ENCODE measurements at regions not wholly inside any gene's neighbourhood (a gene's known extent, or its start where the extent isn't known, plus 50 kb on each side); places are given as distances from the start of the nearest gene placed in this dataset.

GRCh38 chr4:153933915-153934687, 145.2 kb upstream of the SFRP2 start:
- Mint-ChIP-seq H3K36me3 (no peaks in the 10 kb centered on the region), H3K27ac (no peak overlapping the region), H3K4me1 (no peaks in the 10 kb centered on the region), H3K4me3 (no peak overlapping the region), H3K9me3 (no peaks in the 10 kb centered on the region), H3K27me3 (peaks cover 13% of the 10 kb centered on the region)
- DNase-seq = no peak
- CTCF ChIA-PET = no interaction called here

DNA sequence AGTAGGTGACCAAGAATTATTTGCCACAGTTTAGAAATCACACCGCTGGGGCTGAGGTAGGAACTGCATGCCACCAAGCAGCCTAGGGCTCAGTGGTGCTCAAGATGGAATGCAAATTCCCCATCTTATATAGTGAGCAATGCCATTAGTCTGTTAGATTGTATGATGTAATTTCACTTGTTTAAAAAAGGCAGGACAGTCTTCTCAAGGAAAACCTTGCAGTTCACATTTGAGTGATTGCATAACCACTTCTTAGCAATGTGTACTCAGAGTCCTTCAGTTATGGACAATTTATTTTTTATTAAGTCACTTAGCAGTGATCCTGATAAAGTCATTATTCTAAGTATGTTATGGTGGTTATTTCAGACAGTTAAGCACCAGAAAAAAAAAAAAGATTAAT, 142.9 kb upstream of the SFRP2 start:
- Mint-ChIP-seq H3K9me3 (no peaks in the 10 kb centered on the region), H3K27me3 (peaks cover 14% of the 10 kb centered on the region), H3K36me3 (no peaks in the 10 kb centered on the region), H3K27ac (no peak overlapping the region), H3K4me1 (no peaks in the 10 kb centered on the region), H3K4me3 (no peak overlapping the region)
- CTCF ChIA-PET = no interaction called here
- no peak for DNase-seq

DNA sequence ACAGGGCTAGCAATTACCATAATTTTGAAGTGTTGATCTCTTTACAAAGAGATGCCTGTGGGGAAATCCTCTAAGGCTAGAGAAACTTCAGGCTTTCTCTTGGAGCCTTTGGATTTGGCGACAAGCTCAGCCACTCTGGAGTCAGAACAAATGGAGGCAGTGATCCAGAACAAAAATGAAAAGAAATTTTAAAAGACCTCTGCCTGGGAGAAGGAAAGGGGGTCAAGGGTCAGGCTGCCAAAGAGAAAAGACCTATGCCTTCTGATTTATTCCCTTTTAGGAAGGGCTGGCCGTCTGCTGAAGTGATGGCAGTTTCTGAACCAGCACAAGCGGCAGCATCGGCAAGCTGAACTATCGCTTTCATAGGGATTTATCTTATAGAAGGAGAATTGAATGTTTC, 140.8 kb upstream of the SFRP2 start:
- Mint-ChIP-seq H3K27ac (no peak overlapping the region), H3K9me3 (no peaks in the 10 kb centered on the region), H3K36me3 (no peaks in the 10 kb centered on the region), H3K4me1 (no peaks in the 10 kb centered on the region), H3K4me3 (no peak overlapping the region), H3K27me3 (peaks cover 11% of the 10 kb centered on the region)
- no peak for DNase-seq
- CTCF ChIA-PET = no interaction called here

DNA sequence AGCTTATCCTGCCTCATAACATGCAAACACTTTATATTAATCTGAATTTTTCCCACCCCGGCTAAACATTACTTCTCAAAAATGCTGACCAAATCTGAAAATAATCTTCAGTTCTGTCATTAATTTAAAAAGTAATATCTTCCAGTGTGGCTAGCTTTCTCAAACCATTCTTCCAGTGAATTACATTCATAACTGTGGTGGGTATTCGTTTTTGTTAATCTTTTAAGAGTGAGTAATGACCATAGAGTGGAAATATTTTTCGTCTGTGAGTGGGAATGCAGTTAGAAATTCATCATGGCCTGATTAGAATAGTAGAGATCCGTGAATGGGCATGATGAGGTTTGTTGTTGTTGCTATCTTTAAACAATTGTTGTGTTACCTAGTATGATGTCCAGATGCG, 138.6 kb upstream of the SFRP2 start:
- no peak overlapping the region for H3K4me3 Mint-ChIP-seq
- DNase-seq = no peak
- CTCF ChIA-PET = no interaction called here
- no peaks in the 10 kb centered on the region for H3K4me1 Mint-ChIP-seq
- no peak overlapping the region for H3K27ac Mint-ChIP-seq
- no peaks in the 10 kb centered on the region for H3K9me3 Mint-ChIP-seq
- H3K27me3 Mint-ChIP-seq = peaks cover 5% of the 10 kb centered on the region
- H3K36me3 Mint-ChIP-seq = no peaks in the 10 kb centered on the region

- CTCF ChIA-PET = no interaction called here
- H3K4me1 Mint-ChIP-seq = no peaks in the 10 kb centered on the region
- H3K27ac Mint-ChIP-seq = no peak overlapping the region
- no peak for DNase-seq
- no peak overlapping the region for H3K4me3 Mint-ChIP-seq
- H3K9me3 Mint-ChIP-seq = no peaks in the 10 kb centered on the region
- H3K27me3 Mint-ChIP-seq = no peaks in the 10 kb centered on the region
- H3K36me3 Mint-ChIP-seq = no peaks in the 10 kb centered on the region
Measured at GRCh38 chr4:153922148-153922547, 133.3 kb upstream of the SFRP2 start.

GRCh38 chr4:153919667-153920066, 130.8 kb upstream of the SFRP2 start:
- Mint-ChIP-seq H3K4me3 (no peak overlapping the region), H3K4me1 (no peaks in the 10 kb centered on the region), H3K27ac (no peak overlapping the region), H3K9me3 (no peaks in the 10 kb centered on the region), H3K36me3 (no peaks in the 10 kb centered on the region), H3K27me3 (no peaks in the 10 kb centered on the region)
- no peak for DNase-seq
- CTCF ChIA-PET = no interaction called here

DNA sequence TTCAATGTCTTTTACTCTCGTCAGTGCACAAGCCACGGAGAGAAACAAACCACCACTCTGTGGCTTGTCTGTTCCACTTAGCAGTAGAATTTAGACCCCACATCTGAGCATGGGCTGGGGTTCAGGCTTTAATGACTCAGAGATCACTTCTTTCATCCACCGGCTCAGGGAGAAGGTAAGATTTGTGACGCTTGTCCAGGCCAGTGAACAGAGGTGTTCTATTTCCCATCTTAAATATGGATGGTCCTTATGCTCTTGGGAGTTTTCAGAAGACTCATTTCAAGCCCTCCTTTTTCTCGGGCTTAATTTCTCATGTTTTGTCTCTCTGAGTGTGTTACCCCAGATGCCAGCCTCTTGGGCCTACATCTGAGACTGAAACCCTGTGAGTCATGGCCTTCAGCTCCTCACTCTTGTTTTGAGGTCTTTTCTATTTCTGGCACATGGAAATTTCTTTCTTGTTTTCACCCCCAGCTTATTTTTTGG, 127.4 kb upstream of the SFRP2 start:
- DNase-seq = no peak
- no peaks in the 10 kb centered on the region for H3K36me3 Mint-ChIP-seq
- no peaks in the 10 kb centered on the region for H3K9me3 Mint-ChIP-seq
- H3K27ac Mint-ChIP-seq = no peak overlapping the region
- H3K27me3 Mint-ChIP-seq = peaks cover 9% of the 10 kb centered on the region
- H3K4me1 Mint-ChIP-seq = no peaks in the 10 kb centered on the region
- H3K4me3 Mint-ChIP-seq = no peak overlapping the region
- CTCF ChIA-PET = interaction anchor here (0.9 kb wide), 1 partner anchor 131 kb away, joined by 3 read pairs; no protein-coding TSS in a partner anchor

- no peaks in the 10 kb centered on the region for H3K9me3 Mint-ChIP-seq
- H3K4me3 Mint-ChIP-seq = no peak overlapping the region
- no peaks in the 10 kb centered on the region for H3K36me3 Mint-ChIP-seq
- peaks cover 9% of the 10 kb centered on the region for H3K27me3 Mint-ChIP-seq
- CTCF ChIA-PET = no interaction called here
- no peaks in the 10 kb centered on the region for H3K4me1 Mint-ChIP-seq
- H3K27ac Mint-ChIP-seq = no peak overlapping the region
- no peak for DNase-seq
Measured at GRCh38 chr4:153912301-153912700, 123.4 kb upstream of the SFRP2 start.

DNA sequence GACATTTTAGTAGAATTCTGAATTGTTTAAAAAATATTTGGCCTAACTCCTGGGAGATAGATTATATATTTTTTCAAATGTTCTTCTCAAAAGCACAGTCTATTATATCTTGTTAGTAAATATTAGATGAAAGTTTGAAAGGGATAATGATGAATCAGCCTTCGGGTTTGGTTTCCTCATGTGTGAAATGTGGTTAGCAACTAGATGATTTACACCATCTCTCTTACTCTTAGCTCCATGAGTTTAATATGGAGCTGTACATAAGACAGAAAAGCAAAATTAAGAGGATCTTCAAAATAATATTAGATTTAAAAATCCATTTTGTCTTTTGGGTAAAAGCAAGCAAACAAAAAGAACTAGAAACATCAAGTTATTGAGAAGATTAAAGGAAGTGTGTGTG, 120.8 kb upstream of the SFRP2 start:
- no peaks in the 10 kb centered on the region for H3K9me3 Mint-ChIP-seq
- peaks cover 9% of the 10 kb centered on the region for H3K27me3 Mint-ChIP-seq
- no peak overlapping the region for H3K4me3 Mint-ChIP-seq
- H3K36me3 Mint-ChIP-seq = no peaks in the 10 kb centered on the region
- H3K27ac Mint-ChIP-seq = no peak overlapping the region
- CTCF ChIA-PET = no interaction called here
- H3K4me1 Mint-ChIP-seq = no peaks in the 10 kb centered on the region
- DNase-seq = no peak

GRCh38 chr4:153906231-153906630, 117.3 kb upstream of the SFRP2 start:
- Mint-ChIP-seq H3K4me3 (no peak overlapping the region), H3K27ac (no peak overlapping the region), H3K9me3 (no peaks in the 10 kb centered on the region), H3K36me3 (no peaks in the 10 kb centered on the region), H3K27me3 (no peaks in the 10 kb centered on the region), H3K4me1 (no peaks in the 10 kb centered on the region)
- no peak for DNase-seq
- CTCF ChIA-PET = no interaction called here

DNA sequence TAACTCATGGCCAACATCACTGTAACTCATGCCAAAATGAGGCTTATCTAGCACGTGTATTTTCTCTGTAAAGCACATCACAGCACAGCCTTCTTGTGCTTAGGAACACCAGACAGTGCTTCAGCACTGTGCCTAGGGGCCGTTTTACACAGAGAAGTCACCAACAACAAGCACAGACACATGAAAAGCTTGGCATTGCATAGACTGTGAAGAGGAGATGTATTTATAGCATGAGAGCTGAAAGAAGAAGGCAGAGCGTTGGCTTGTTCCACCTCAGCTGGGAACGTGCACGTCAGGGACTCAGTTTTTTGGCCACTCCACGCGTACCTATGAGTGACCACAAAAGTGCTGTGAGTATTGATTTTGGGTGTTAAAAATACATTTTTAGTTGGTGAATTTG, 116.3 kb upstream of the SFRP2 start:
- Mint-ChIP-seq H3K4me3 (no peak overlapping the region), H3K4me1 (no peaks in the 10 kb centered on the region), H3K36me3 (no peaks in the 10 kb centered on the region), H3K9me3 (no peaks in the 10 kb centered on the region), H3K27me3 (no peaks in the 10 kb centered on the region), H3K27ac (no peak overlapping the region)
- DNase-seq = no peak
- CTCF ChIA-PET = no interaction called here

- no peaks in the 10 kb centered on the region for H3K36me3 Mint-ChIP-seq
- DNase-seq = no peak
- no peaks in the 10 kb centered on the region for H3K9me3 Mint-ChIP-seq
- no peaks in the 10 kb centered on the region for H3K4me1 Mint-ChIP-seq
- H3K27ac Mint-ChIP-seq = no peak overlapping the region
- H3K4me3 Mint-ChIP-seq = no peak overlapping the region
- CTCF ChIA-PET = no interaction called here
- H3K27me3 Mint-ChIP-seq = no peaks in the 10 kb centered on the region
Measured at GRCh38 chr4:153904011-153904410, 115.1 kb upstream of the SFRP2 start.

DNA sequence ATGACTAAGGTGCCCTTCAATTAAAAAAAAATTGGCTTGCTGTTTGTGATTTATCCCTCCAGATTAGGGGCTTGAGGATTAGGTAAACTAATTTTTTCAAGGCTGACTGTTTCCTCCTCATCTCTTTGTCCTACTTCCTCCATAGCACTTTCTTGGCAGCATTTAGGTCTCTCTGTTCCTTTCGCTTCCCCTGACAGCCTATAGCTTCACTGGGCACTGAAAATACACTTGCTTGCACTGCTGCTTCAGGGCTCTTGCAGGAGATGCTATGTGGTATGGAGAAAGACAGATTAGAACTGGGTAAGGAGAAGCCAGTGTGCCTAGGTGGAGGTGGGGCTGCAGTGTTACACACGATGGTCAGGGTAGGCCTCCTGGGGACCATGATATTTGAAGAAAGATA, 112.3 kb upstream of the SFRP2 start:
- H3K27ac Mint-ChIP-seq = no peak overlapping the region
- H3K27me3 Mint-ChIP-seq = no peaks in the 10 kb centered on the region
- CTCF ChIA-PET = no interaction called here

DNA sequence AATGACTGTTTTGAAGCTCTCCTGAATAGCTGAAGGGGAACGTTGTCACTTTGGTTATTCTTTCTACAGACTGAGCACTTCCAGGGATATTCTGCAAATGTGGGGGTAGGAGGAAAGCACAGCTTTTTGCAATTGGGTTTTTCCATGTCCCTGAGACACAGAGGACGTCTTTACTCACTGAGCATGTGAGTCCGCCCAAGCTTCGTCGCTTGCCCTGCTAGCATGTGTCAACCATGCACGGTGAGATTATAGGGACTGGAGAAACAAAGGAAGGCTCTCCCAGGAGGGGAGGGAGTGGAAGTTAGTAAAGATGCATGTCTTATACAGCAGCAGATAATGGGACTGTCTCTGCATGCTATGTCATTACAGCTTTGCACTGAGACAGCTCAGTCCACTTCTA, 111.5 kb upstream of the SFRP2 start:
- Mint-ChIP-seq H3K27ac (no peak overlapping the region), H3K9me3 (no peaks in the 10 kb centered on the region), H3K4me1 (no peaks in the 10 kb centered on the region), H3K36me3 (no peaks in the 10 kb centered on the region), H3K4me3 (no peak overlapping the region), H3K27me3 (no peaks in the 10 kb centered on the region)
- CTCF ChIA-PET = no interaction called here
- no peak for DNase-seq

More for the DNA sequence above, 112.3 kb upstream of the SFRP2 start:
- Mint-ChIP-seq H3K36me3 (no peaks in the 10 kb centered on the region), H3K4me3 (no peak overlapping the region), H3K9me3 (no peaks in the 10 kb centered on the region), H3K4me1 (no peaks in the 10 kb centered on the region)
- DNase-seq = no peak

- H3K36me3 Mint-ChIP-seq = no peaks in the 10 kb centered on the region
- no peaks in the 10 kb centered on the region for H3K27me3 Mint-ChIP-seq
- DNase-seq = no peak
- H3K9me3 Mint-ChIP-seq = no peaks in the 10 kb centered on the region
- no peak overlapping the region for H3K4me3 Mint-ChIP-seq
- no peaks in the 10 kb centered on the region for H3K4me1 Mint-ChIP-seq
- CTCF ChIA-PET = no interaction called here
- H3K27ac Mint-ChIP-seq = no peak overlapping the region
Measured at GRCh38 chr4:153890761-153891160, 101.9 kb upstream of the SFRP2 start.

DNA sequence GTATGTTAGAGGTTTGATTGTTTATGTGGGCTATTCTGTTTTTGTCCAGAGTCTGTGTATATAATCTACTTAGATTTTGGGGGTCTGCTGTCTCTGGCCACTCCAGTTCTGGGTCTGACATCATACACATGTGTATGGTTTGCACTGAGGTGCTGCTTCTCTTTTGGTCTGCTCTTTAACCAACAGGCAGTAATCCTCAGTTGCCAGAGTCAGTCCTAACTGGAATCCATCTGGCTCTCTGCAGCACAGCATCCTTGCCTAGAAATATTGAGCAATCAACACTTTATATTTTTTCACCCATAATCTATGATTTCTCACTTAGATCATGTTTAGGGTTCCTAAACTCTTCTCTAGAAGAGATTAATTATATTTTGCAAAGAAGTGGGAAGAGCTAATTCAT, 98.3 kb upstream of the SFRP2 start:
- DNase-seq = no peak
- Mint-ChIP-seq H3K27me3 (no peaks in the 10 kb centered on the region), H3K9me3 (no peaks in the 10 kb centered on the region), H3K36me3 (no peaks in the 10 kb centered on the region), H3K4me3 (no peak overlapping the region), H3K27ac (no peak overlapping the region), H3K4me1 (no peaks in the 10 kb centered on the region)
- CTCF ChIA-PET = no interaction called here

Data from activated naive CD4-positive, alpha-beta T cell treated with anti-CD3 and anti-CD28 coated beads, Interleukin-2, amount 10 ng/mL, durations not matched to agents 7 days and 5 days (primary cell).